ENCODE measurements at regions not wholly inside any gene's neighbourhood (a gene's known extent, or its start where the extent isn't known, plus 50 kb on each side); places are given as distances from the start of the nearest gene placed in this dataset.
A peak's percentile ranks its signal among the peaks of the same experiment; 100 is the strongest.
"Not testable (repeated sequence)": the region's sequence is repeated elsewhere in the genome, so short reads cannot be mapped to it uniquely, and the experiment has no call there.

DNA sequence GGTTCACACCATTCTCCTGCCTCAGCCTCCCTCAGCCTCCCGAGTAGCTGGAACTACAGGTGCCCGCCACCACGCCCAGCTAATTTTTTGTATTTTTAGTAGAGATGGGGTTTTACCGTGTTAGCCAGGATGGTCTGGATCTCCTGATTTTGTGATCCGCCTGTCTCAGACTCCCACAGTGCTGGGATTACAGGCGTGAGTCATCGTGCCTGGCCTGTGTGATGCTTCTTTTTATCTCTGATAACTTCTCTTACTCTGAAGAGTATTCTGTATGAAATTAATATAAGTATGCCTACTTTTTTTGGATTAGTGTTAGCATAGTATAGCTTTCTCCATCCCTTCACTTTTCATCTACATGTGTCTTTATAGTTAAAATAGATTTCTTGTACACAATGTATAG lies 180.8 kb upstream of the GALNT15 start:
- DNase-seq (ENCODE audit: low spot score), result not testable (repeated sequence)

DNA sequence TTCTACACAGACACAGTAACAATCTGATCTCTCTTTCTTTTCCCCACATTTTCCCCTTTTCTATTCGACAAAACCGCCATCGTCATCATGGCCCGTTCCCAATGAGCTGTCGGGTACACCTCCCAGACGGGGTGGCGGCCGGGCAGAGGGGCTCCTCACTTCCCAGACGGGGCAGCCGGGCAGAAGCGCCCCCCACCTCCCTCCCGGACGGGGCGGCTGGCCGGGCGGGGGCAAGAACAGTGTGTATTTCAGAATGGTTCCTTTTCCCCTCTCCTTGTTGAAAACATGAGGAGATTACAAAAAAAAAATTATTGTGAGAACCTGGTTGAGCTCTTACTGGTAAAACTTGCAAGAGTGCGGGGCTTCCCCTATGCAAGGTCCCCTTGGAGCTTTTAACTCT lies 178.0 kb upstream of the GALNT15 start:
- DNase-seq (ENCODE audit: low spot score), result not testable (repeated sequence)

DNA sequence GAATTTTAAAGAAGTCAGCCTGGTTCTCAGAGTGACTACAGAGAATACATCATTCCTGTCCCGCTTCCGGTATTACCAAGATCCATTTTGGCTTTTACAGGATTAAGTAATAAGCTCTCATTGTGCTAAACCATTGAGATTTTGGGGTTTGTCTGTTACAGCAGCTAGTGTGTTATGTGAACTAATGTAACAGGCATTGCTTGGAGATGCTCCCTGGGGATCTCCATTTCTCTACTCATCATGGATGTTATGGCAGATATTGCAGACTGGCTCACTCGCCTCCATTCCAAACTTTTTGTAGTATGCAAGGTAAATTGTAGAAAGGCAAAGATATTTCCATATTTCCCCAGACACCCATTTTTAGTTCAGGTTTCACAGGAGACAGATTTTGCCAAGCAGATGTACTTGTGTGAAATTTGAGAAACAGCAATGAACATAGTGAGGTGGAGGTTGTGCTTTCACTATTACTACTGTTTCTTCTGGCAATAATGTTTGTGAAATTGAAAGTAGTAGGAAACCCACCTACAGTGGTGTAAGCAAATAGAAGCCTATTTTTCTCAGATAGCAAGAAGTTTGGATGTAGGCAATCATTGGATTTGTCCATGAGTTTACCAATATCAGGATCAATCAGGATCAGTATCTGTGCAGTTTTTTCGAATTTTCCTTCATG lies 177.1 kb upstream of the GALNT15 start:
- DNase-seq (ENCODE audit: low spot score), result no peak

DNA sequence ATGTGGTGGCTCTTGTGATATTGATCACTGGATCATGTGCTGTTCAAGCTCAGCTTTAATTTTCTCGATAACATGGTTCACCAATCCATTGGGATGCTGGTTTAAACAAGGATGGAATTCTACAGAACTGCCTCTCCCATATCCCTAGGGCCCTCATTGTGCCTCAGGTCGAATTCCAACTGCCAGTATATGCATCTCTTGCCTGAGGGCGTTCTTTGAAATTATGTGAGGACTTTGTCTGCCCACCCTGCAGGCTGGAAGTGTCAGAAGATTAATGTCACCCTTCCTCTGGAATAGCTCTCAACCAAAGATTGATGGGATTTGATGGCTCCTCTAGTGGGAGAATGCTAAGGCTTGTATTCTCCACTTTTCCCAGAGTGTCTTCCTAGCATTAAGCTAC lies 175.6 kb upstream of the GALNT15 start:
- DNase-seq (ENCODE audit: low spot score), result no peak

DNA sequence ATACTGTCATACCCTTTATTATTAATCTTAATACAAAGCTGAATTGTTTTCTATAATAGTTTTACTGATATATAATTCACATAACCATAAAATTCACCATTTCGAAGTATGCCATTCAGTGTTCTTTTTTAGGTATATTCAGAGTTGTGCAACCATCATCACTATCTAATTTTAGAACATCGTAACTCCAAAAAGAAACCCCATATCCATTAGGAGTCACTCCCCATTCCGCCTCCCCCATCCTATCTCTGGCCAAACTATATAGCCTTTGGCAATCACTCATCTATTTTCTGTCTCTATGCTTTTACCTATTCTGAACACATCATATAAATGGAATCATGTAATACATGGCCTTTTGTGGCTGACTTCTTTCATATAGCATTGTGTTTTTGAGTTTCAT lies 169.7 kb upstream of the GALNT15 start:
- no peak for DNase-seq (ENCODE audit: low spot score)

DNA sequence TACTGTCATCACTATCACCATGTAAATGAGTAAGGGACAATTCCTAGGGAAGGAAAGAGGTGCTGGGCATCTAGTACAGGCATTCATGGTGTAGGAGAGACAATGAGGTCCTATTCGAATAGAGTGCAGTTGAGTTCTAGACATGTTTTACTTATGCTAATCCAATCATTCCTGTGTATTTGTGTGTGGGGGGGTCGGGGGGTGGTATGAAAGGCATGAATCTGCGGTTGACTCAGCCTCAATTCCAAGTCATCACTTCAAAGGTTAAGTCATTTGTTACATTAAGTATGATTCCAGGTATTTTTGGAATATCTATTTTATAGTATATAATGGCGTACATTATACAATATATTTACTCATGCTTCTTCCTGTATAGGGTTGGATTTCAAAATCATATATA lies 163.1 kb upstream of the GALNT15 start:
- DNase-seq (ENCODE audit: low spot score), result no peak

DNA sequence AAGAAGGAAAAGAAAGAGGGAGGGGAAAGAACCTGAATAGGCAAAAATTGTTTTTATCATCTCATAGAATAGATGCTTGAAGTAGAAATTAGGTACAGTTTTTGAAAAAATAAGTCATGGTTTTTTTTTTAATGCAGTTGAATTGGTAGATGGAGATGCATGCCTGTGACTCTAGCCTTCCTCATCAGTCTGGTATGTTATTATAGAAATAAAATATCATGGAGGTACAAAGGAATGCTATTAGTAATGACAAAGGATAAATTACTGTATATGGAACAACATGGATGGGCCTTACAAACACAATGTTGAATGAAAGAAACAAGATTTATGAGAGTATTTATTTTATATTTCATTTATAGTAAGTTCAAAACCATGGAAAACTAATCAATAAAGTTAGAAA lies 162.4 kb upstream of the GALNT15 start:
- no peak for DNase-seq (ENCODE audit: low spot score)

DNA sequence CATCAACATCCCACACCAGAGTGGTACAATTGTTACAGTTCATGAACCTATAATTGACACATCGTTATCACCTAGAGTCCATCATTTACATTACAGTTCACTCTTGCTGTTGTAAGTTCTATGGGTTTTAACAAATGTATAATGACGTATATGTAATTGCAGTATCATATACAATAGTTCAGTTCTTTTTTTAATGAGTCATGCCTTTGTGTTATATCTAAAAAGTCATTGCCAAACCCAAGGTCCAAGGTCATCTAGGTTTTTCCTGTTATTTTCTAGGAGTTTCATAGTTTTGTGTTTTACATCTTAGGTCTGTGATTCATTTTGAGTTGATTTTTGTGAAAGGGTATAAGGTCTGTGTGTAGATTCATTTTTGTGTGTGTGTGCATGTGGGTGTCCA lies 160.9 kb upstream of the GALNT15 start:
- no peak for DNase-seq (ENCODE audit: low spot score)

DNA sequence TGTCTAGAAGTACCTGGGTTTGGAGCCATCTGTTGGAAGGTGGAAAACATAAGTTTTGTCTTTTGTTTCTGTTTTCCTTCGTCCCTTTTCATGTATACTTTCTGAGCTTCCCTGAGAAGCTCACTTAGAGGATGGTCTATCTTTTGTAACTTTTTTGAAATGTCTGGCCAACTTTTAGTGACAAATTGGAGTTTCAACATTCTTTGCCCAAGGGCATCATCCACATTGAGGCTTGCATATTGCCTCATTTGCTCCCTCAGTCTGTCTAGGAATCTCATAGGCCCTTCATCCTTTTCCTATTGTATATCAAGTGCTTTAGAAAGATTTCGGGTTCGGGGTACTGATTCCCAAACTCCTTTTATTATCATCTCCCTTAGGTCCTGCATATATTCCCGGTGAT lies 152.7 kb upstream of the GALNT15 start:
- DNase-seq (ENCODE audit: low spot score), result not testable (repeated sequence)

DNA sequence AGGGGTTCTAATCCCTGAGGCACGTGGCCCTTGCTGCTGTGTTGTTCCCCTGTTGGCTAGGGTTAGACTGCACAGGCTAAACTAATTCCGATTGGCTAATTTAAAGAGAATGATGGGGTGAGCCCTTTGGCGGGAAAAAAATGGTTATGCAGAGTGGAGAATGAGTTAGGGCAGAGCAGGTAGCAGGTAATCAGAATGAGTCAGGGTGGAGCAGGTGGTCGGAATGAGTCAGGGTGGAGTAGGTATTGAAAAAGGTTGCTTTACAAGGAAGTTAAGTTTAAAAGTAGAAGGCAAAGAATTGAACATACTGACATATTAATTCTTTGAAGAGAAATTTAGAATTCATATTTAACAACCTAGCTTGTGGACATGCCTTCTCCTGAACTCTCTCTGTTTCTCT lies 150.6 kb upstream of the GALNT15 start:
- DNase-seq (ENCODE audit: low spot score), result not testable (repeated sequence)

DNA sequence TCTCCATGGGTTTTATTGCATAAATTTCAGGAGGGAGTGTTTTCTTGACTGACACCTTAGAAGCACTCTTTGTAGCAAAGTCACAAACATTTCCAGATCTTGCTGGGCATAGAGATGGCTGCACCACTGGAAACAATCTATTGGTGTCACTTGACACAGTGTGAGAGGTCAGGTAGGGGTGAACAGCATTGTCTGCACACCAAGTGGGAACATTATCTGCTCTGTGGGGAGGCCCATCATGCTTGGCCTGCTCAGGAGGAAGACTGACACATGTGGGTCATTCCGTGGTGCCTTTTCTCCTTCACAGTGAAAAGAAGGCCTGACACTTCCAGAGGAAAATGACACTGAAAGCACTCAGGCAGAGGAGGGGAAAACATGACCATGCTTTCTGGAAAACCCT lies 149.9 kb upstream of the GALNT15 start:
- no peak for DNase-seq (ENCODE audit: low spot score)

DNA sequence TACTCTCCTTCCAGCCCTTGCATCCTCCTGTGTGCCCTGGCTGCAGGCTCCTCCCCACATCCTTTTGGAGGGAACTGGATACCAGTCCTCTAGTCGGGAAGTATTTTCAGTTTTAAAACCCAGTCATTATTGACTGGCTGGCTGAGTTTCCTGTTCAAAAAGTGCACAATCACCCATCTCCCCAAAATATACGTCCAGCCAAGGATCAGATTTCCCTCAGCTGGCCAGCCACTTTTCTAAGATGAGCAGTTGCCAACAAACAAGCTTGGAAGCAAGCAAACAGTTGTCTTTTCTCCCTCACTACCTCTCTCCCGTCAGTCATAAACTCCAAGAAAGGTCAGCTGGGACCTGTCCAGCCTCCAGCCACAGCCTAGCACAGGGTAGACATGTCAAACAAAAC lies 147.7 kb upstream of the GALNT15 start:
- DNase-seq (ENCODE audit: low spot score), result no peak

DNA sequence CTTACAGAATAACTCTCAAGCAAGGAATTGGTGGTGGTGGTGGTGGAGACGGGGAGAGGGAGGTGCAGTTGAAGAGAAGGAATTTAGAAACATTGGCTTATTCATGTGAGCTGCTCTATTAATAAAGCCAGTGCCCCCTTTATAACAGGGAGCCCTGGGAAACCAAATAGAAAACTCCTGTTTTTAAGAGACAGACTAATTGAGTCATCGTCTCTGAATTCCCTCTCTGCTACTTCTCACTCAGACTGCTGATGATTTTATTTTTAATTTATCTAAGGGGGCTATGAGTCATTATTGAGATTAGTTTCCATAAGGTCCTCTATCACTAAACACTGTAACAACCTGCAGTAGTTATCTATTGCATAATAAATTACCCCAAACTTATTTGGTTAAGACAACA lies 145.9 kb upstream of the GALNT15 start:
- no peak for DNase-seq (ENCODE audit: low spot score)

DNA sequence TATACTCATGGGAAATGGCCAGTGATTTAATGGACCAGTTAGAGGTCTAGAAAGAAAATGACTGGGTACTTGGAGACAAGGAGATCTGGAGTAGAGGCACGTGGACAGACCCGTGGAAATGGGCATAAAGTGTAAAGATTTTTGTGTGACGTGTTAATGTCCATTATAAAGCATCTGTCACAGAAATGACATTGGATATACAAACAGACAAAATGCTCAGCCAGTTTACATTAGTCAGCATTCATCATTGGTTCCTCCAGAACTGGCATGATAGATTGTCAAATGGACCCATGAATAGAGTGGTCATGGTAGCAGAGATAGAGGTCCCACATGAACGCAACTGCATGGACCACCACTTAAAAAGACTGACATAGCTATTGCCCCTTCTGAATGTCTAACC lies 144.1 kb upstream of the GALNT15 start:
- DNase-seq (ENCODE audit: low spot score), result no peak

DNA sequence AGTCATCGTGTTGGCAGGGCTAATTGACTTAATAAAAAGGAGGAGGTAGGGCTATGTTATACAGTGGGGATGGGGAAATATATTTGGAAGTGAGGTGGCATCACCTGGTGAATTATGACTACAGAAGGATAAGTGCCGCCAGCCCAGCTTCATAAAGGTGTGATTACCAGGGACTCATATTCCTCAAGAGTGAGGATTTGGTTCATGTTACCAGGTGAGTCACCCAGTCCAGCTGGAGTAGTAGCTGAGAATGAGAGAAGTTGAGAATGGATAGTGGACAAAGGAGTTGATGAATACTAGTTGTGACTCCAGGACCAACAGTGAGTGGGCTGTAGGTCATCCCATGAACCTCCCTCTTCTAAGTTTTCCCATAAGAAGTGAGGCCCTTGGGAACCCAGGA lies 143.0 kb upstream of the GALNT15 start:
- no peak for DNase-seq (ENCODE audit: low spot score)

DNA sequence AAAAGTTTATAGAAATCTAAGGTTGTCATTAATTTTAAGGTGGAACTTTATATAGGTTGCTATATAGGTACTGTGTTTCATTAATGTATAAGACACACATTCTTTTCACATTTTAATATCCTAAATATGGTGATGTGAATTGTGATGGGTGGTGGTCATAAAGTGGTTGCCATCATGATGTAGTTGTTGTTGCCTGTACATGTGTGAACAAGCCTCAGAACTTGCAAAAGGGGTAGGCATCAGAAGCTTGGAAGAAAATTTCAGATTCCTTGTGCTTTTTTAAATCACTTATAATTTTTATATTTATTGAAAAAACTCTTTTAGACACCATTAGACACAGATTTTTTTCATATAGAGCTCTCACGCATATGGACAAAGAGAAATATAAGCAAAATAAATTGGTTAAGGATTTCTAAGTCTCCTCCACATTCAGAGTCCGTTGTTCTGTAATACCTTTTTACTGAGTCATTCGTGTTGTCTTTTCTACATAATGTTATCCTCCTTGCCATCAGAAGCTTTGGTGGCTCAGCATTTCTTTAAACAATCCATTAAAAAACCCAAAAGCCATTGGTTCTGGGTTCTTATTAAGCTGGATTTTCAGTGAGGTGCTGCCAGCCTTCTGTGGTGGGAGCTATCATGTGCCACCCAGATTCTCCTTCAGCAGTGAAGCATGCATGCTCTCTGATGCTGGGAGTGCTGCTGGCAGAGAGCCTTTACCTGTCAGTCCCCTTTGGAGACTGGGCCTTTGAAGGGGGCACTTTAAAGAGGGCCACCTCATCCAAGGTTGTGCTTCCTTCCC lies 140.4 kb upstream of the GALNT15 start:
- DNase-seq (ENCODE audit: low spot score), result no peak

DNA sequence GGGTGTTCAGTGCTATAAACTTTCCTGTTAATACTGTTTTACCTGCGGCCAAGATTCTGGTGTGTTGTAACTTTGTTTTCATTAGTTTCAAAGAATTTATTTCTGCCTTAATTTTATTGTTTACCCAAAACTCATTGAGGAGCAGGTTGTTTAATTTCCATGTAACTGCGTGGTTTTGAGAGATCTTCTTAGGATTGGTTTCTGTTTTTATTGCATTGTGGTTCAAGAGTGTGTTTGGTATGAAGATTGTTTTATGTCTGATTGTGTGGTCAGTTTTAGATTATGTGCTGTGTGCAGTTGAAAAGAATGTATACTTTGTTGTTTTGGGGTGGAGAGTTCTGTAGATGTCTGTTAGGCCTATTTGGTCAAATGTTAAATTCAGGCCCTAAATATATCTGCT lies 133.5 kb upstream of the GALNT15 start:
- no peak for DNase-seq (ENCODE audit: low spot score)

DNA sequence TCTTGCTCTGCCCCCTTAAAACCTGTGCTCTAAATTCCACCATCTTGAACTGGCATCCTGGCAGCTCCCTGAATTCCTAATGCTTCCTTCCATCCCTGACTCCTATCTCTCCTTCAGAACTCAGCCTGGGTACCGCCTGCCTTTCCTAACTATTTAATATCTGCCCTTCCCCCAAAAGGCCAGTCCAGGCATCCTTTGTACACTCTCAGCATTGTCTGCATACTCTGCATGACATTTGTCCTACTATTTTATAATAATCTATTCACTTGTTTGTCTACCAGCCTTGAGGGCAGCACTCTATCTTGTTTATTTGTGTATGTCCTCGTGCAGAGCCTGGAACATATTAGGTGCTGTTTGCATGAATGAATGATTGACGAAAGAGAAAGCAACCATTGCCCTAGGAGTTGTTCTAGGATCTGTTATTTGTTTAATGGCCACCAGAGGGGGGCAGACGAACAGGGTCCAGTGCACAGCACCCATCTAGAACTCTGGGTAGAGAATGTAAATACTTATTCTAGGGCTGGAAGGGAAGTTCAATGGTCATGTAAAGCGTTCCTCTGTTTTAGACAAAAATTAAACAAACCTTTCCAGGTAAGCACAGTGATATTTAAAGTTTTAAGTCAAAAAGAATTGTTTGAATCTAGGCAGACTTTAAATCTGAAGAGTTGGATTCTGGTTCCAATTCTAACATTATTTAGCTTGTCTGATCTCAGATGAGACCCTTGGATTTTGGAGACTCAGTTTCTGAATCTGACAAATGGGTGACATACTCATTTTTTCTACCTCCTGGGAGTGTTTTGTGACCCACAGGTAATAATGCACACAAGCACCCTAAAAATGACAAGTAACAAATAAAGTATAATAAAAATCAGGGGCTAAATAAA lies 125.8 kb upstream of the GALNT15 start:
- peak; percentile 29 for DNase-seq (ENCODE audit: low spot score)

DNA sequence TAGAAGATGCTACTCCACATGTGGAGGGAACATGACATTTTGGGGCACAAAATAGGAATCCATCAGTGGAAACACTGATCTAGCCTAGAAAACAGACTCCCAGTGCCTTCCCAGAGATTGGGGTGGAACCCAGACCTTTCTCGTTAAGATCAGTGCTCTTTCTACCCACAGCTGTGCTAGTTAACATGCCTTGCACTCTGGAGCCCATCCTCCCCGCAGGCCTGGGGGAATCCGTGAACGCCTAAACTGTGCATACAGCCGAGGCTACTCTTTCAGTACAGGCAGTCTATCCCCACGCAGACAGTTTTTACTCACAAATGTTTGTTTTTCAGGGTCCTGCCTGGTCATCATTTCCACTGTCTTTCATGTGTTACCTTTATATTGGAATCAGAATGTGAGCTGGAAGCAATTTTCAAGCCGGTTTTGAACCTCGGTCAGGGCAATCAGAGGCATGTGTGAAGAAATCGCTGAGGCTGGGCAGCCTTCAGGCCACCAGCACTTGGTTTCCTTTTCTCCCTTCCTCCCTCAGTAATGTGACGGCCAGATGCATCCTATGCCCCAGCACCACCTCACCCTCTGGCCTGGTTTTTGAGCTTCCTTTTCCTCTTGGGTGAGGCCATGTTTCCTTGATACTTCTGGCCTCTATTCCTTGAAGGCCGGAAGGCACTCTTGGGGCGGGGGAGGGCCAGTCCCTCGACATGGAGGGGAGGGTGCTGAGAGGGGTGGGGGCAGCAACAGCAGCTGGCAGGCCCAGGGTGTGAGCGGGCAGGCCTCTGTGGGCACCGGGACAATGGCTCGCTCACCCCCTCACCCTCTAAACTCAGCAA lies 123.6 kb upstream of the GALNT15 start:
- no peak for DNase-seq (ENCODE audit: low spot score)

DNA sequence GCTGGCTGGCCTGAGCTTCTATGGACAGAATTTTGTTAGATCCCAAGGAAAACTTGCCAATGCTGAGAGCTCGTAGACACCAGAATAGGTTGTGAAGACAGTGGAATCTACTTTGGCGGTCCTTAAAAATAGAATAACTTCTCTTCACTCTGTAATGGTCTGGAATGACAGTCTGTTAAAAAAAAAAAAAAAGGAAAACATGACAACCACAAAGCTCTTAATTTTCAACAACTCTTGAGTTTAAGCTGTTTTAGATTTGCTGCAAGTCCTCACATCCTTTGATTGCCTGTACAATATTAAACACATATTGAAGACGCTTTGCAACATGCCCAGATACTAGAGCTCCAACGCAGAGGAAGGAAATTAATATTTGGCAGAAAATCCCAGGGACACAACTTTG lies 122.8 kb upstream of the GALNT15 start:
- DNase-seq (ENCODE audit: low spot score), result no peak

DNA sequence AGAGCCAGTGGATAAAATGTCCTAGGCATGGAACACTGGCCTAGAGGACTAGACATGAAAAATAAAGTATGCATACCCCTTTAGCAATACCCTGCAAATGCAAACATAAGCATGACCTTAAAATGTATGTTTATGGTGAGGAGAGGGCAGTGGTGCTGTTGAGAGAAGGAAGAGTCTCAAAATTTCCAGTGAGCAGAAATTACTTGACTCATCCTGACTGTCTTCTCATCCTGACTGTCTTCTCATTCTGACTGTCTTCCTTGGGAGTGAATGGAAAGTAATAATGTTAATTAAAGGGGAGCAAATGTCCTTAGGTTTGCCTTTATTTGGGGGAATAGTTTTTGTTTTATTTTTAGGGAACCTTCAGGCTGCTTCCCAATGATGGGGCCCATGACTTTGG lies 121.5 kb upstream of the GALNT15 start:
- no peak for DNase-seq (ENCODE audit: low spot score)

DNA sequence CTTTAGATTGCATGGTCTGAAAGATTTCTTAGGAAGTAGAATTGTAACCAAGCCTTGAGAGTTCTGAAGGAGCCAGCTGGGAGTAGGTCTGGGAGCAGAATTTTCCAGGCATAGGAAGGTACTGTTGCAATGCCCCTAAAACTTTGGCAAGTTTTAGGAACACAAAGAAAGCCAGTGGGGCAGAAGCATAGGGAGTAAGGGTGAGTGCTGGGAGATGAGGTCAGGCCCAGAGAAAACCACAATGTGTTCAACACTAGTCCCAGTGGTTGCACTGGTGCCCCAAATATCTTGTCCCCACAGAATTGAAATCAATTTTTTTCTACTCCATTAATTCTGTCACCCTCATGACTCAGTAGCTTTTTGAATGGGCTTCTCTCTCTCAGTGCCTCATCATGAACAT lies 120.7 kb upstream of the GALNT15 start:
- DNase-seq (ENCODE audit: low spot score), result no peak
